NCI-H2227 (cell line): ENCODE measurements at regions not wholly inside any gene's neighbourhood (a gene's known extent, or its start where the extent isn't known, plus 50 kb on each side); places are given as distances from the start of the nearest gene placed in this dataset.
"Not testable (repeated sequence)": the region's sequence is repeated elsewhere in the genome, so short reads cannot be mapped to it uniquely, and the experiment has no call there.

Experiments used
- DNase-seq: peaks from one replicate; lab custom pipeline; 2025; ENCODE audit not compliant: unreplicated experiment; lab: John Stamatoyannopoulos, UW

- DNase-seq, result no peak
Observed at GRCh38 chr6:26173836-26174145, 86.6 kb downstream of the HFE start.

GRCh38 chr6:26175033-26175427 lies 87.8 kb downstream of the HFE start:
- no peak for DNase-seq

DNA sequence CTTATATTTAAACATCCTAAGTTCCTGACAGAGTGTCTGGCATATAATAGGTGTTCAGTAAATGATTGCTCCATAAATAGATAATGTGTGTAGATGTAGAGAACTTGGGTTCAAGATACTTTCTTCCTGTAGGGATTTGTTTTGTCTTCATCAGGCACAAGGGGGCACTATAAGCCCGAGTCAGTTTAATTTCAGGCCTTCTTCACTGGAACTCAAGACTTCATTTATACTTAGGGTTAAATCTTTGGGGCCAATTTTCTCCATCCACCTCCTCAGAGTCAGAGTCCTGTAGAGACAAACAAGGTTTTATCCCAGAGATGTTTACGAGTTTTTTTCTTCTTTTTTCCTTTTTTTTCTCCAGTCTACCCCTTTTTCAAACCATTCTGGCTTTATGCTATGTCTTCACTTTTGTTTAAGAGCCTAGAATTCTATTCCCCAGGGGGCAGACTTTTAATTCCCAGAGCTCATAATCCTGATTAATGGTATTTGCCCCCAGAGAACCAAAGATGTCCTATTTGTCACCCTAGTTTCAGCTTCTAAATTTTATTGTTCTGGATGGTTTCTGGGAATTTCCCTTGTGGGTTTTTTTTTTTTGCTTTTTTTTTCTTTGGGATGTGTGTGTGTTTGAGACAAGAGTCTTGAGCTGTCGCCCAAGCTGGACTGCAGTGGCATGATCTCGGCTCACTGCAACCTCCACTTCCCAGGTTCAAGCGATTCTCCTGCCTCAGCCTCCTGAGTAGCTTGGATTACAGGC lies 88.4 kb downstream of the HFE start:
- DNase-seq, result peak; percentile 46

DNA sequence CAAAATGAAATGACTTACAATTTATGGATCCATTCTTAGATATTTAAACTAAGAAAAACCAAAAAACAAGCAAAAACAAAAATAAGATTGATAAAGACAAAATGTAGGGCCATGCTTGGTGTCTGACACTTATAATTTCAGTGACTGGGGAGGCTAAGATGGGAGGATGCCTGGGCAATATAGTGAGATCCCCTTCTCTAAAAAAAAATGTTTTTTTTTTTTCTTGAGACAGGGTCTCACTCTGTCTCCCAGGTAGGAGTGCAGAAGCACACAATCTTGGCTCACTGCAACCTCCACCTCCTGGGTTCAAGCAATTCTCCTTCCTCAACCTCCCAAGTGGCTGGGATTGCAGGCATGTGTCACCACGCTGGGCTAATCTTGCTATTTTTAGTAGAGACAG lies 92.4 kb downstream of the HFE start:
- no peak for DNase-seq

- DNase-seq, result no peak
Observed at GRCh38 chr6:26180346-26180745, 93.1 kb downstream of the HFE start.

- DNase-seq, result no peak
Observed at GRCh38 chr6:26183237-26183580, 96.0 kb downstream of the HFE start.

DNA sequence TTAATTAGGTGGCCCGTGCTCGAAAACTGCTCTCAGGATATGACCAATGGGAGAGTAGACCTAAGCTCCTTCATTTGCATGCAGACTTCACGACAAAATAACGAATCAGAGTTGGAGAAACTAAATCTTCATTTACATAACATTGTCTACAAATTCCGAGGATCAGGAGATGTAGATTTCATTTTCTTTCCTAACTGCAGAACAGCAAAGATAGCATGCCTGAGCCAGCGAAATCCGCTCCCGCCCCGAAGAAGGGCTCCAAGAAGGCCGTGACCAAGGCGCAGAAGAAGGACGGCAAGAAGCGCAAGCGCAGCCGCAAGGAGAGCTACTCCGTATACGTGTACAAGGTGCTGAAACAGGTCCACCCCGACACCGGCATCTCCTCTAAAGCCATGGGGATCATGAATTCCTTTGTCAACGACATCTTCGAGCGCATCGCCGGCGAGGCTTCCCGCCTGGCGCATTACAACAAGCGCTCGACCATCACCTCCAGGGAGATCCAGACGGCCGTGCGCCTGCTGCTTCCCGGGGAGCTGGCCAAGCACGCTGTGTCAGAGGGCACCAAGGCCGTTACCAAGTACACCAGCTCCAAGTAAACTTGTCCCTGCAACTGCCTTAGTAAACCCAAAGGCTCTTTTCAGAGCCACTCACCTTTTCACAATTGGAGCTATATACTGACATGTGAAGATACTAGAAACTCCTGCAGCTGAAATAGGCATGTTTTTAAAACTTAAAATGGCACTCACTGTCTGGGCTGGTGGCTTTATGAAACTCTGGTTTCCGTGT lies 96.5 kb downstream of the HFE start:
- DNase-seq, result peak; percentile 94

DNA sequence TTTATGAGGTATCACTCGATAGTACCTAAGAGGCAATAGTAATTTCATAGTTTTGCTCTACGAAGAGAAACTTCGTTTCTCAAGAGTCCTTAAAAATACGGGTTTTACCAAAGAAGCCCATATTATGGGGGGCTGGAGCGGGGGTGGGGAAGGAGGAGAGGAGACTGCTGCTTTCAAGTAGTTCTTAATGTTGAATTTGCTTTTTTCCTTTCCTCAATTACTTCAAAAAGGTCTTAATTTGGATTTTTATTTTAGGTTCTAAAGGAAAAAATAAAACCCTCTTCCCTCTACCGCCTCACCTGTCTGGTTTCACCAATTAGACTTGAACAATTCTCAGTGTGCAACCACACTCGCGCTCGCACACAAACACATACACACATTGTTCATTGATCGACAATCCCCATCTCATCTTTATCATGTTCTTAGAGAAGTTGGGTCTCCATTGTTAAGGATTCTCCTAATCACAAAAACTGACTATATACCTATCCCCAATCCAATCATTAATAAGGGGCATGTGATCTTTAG lies 97.2 kb downstream of the HFE start:
- DNase-seq, result no peak

GRCh38 chr6:26185004-26185403 lies 97.8 kb downstream of the HFE start:
- DNase-seq, result no peak

DNA sequence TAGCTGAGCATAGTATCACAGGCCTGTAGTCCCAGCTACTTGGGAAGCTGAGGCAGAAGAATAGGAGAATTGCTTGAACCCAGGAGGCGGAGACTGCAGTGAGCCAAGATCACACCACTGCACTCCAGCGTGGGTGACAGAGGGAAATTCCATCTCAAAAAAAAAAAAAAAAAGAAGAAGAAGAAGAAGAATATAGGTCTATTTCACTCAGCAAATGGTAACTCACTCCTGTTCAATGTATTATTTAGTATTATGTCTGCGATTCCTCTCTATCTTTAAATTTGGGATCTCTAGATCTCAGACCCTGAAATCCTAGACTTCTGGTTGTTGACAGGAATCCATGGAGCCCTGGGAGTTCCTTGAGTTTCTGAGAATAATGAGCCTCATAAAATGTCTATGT lies 98.6 kb downstream of the HFE start:
- DNase-seq, result no peak

DNA sequence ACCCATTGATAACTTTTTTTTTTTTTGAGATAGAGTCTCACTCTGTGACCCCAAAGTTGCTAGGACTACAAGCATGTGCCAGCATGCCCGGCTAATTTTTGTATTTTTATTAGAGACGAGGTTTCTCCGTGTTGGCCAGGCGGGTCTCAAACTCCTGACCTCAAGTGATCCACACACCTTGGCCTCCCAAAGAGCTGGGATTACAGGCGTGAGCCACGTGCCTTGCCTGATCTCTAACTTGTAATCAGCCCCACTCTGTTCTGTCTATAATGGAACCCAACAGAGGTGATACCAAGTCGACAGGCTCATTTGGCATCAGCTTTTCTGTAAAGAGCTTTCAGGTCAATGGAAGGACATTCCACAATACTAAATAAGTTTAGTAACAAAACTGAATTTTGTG lies 99.4 kb downstream of the HFE start:
- DNase-seq, result no peak

GRCh38 chr6:26187292-26187691 lies 100.1 kb downstream of the HFE start:
- DNase-seq, result no peak

DNA sequence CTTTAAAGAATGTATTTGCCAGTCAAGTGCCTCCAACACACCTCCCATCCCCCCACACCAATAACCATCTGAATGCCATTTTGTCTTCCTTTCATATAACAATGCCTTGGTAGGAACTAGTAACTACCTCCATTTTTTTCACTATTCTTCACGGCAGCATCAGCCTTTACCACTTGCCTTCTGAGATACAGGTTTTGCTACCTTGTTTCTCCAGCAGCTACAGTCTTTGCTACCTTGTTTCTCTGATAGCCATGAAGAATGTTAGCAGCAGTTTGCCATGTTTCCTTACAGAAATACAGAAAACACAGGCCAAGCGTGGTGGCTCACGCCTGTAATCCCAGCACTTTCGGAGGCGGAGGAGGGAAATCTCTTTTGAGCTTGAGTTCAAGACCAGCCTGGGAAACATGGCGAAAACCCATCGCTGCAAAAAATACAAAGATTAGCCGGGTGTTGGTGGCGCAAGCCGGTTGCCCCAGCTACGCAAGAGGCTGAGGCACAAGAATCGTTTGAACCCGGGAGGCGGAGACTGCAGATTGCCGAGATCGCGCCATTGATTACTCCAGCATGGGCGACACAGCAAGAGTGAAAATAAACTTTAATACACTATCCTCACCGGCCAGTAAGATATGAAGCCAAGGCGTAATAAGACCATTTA lies 100.9 kb downstream of the HFE start:
- peak; percentile 73 for DNase-seq

DNA sequence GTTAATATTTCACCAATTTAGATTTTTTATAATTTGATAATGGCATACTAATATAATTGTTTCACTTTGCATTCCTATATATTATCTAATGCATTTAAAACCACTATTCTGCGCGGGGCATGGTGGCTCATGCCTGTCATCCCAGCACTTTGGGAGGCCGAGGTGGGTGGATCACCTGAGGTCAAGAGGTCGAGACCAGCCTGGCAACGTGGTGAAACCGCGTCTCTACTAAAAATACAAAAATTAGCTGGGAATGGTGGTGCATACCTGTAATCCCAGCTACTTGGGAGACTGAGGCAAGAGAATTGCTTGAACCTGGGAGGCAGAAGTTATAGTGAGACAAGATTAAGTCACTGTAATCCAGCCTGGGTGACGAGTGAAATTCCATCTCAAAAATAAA lies 104.3 kb downstream of the HFE start:
- not testable (repeated sequence) for DNase-seq

DNA sequence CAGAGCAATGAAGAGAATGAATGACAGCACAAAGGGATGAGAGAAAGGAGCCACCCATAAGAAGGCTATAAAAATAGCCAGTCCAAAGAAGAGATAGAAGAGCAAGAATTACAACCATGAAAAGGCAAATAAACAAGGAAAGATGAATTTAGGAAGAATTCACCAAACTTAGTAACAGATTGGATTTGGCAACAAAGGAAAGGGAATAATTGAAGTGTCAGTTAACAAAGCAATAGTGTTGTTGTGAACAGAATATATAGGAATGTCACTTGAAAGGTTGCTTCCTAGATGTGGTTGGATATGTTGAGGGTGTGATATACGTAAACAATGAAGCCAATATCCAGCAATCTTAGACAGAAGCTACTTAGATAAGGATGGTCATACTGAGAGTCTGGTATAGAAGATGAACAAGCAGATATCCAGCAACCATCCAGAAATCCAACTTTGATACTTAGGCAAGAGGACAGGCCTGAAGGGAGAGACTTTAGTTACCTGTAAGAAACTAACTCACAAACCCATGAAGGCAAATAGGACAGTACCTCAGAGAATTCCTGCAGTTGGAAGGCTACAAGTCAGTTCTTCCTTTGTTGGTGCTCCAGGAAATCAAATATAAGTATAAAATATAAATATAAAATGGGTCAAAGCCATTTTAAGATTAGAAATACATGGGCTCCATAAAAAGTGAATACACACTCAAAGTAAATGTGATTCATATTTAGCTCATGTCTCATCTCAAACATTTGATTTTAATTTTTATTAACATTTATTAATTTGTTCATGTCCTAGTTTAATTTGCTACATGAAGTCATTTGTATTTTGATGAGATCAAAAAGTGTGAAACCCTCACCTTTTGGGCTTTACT lies 106.5 kb downstream of the HFE start:
- no peak for DNase-seq

DNA sequence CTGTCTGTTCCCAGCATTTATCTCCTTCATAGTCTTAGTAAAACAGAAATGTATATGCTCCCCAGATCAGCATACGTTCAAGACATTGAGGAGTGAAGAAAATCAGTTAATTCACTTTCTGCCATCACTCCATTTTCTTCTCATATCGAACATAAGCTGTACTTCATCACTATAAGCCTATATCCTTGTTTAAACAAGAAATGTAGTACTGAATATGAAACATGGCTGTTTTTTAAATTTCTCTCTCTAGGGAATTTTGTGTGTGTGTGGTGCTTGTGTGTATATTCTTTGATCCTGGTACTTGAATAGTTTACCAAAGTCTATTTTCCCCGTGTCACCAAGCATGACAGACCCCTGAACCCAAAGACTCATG lies 107.1 kb downstream of the HFE start:
- no peak for DNase-seq

DNA sequence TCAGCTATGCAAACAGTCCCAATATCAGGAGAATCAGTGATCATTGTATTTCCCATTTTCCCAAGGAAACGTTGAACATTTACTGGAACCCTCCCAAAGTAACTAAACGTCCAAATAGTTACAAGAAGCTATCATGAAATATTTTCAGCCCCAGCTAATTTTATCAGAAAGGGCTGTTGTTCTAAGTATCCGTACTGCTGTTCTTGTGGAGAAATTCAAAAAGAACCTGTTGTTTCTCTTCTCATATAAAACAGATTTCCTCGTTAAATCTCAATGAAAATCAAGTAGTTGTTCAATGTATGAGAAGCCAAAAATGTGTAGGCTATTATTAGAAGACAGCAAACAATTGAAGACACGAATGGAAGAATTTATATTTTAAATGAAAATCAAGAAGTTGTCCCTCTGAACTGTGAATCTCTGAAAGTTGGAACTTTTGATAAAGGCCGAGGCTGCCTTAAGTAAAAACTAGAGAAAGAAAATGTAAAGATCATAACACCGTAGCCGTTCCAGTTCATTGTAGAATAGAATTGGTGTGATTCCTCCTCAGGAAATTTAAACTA lies 107.7 kb downstream of the HFE start:
- DNase-seq, result no peak

GRCh38 chr6:26195376-26195923 lies 108.2 kb downstream of the HFE start:
- peak; percentile 90 for DNase-seq

- DNase-seq, result peak; percentile 44
Observed at GRCh38 chr6:26195924-26196845, 109.0 kb downstream of the HFE start.
